ENCODE measurements at regions not wholly inside any gene's neighbourhood (a gene's known extent, or its start where the extent isn't known, plus 50 kb on each side); places are given as distances from the start of the nearest gene placed in this dataset.
"Not testable (repeated sequence)": the region's sequence is repeated elsewhere in the genome, so short reads cannot be mapped to it uniquely, and the experiment has no call there.

GRCh38 chr2:224185023-224185601 lies 146.0 kb upstream of the SERPINE2 start:
- H3K4me3 Mint-ChIP-seq, result no peak overlapping the region
- H3K36me3 Mint-ChIP-seq (ENCODE audit: low read depth), result no peaks in the 10 kb centered on the region
- ATAC-seq (replicated peaks), result no peak
- no peaks in the 10 kb centered on the region for H3K9me3 Mint-ChIP-seq
- H3K27ac Mint-ChIP-seq, result no peak overlapping the region
- H3K4me1 Mint-ChIP-seq, result no peaks in the 10 kb centered on the region
- H3K27me3 Mint-ChIP-seq, result peaks cover 9% of the 10 kb centered on the region

- no peaks in the 10 kb centered on the region for H3K4me1 Mint-ChIP-seq
- no peaks in the 10 kb centered on the region for H3K36me3 Mint-ChIP-seq (ENCODE audit: low read depth)
- peaks cover 6% of the 10 kb centered on the region for H3K27me3 Mint-ChIP-seq
- no peak overlapping the region for H3K4me3 Mint-ChIP-seq
- H3K27ac Mint-ChIP-seq, result no peak overlapping the region
- ATAC-seq (replicated peaks), result no peak
- H3K9me3 Mint-ChIP-seq, result no peaks in the 10 kb centered on the region
Measured at GRCh38 chr2:224183086-224183485, 144.0 kb upstream of the SERPINE2 start.

GRCh38 chr2:224182498-224182897 lies 143.4 kb upstream of the SERPINE2 start:
- ATAC-seq (replicated peaks), result no peak
- H3K27me3 Mint-ChIP-seq, result peaks cover 6% of the 10 kb centered on the region
- H3K27ac Mint-ChIP-seq, result no peak overlapping the region
- H3K4me3 Mint-ChIP-seq, result no peak overlapping the region
- H3K9me3 Mint-ChIP-seq, result no peaks in the 10 kb centered on the region
- H3K4me1 Mint-ChIP-seq, result no peaks in the 10 kb centered on the region
- H3K36me3 Mint-ChIP-seq (ENCODE audit: low read depth), result no peaks in the 10 kb centered on the region

GRCh38 chr2:224181534-224182155 lies 142.6 kb upstream of the SERPINE2 start:
- Mint-ChIP-seq H3K9me3 (no peaks in the 10 kb centered on the region), H3K4me3 (no peak overlapping the region), H3K27me3 (peaks cover 11% of the 10 kb centered on the region), H3K4me1 (no peaks in the 10 kb centered on the region), H3K27ac (no peak overlapping the region), H3K36me3 (ENCODE audit: low read depth) (no peaks in the 10 kb centered on the region)
- ATAC-seq (replicated peaks), result no peak

- Mint-ChIP-seq H3K9me3 (no peaks in the 10 kb centered on the region), H3K27me3 (peaks cover 9% of the 10 kb centered on the region), H3K27ac (no peak overlapping the region), H3K36me3 (ENCODE audit: low read depth) (no peaks in the 10 kb centered on the region), H3K4me3 (no peak overlapping the region), H3K4me1 (no peaks in the 10 kb centered on the region)
- no peak for ATAC-seq (replicated peaks)
Measured at GRCh38 chr2:224180810-224181209, 141.7 kb upstream of the SERPINE2 start.

- Mint-ChIP-seq H3K4me3 (no peak overlapping the region), H3K4me1 (no peaks in the 10 kb centered on the region), H3K9me3 (no peaks in the 10 kb centered on the region), H3K36me3 (ENCODE audit: low read depth) (no peaks in the 10 kb centered on the region), H3K27ac (no peak overlapping the region), H3K27me3 (peaks cover 18% of the 10 kb centered on the region)
- ATAC-seq (replicated peaks), result no peak
Measured at GRCh38 chr2:224178056-224178455, 139.0 kb upstream of the SERPINE2 start.

- H3K27ac Mint-ChIP-seq, result no peak overlapping the region
- H3K27me3 Mint-ChIP-seq, result peaks cover 17% of the 10 kb centered on the region
- no peak overlapping the region for H3K4me3 Mint-ChIP-seq
- no peaks in the 10 kb centered on the region for H3K4me1 Mint-ChIP-seq
- no peak for ATAC-seq (replicated peaks)
- no peaks in the 10 kb centered on the region for H3K36me3 Mint-ChIP-seq (ENCODE audit: low read depth)
- no peaks in the 10 kb centered on the region for H3K9me3 Mint-ChIP-seq
Measured at GRCh38 chr2:224175538-224175937, 136.5 kb upstream of the SERPINE2 start.

GRCh38 chr2:224174990-224175389 lies 135.9 kb upstream of the SERPINE2 start:
- peaks cover 17% of the 10 kb centered on the region for H3K27me3 Mint-ChIP-seq
- no peaks in the 10 kb centered on the region for H3K9me3 Mint-ChIP-seq
- H3K4me1 Mint-ChIP-seq, result no peaks in the 10 kb centered on the region
- no peak overlapping the region for H3K4me3 Mint-ChIP-seq
- H3K27ac Mint-ChIP-seq, result no peak overlapping the region
- H3K36me3 Mint-ChIP-seq (ENCODE audit: low read depth), result no peaks in the 10 kb centered on the region
- ATAC-seq (replicated peaks), result no peak

- H3K36me3 Mint-ChIP-seq (ENCODE audit: low read depth), result no peaks in the 10 kb centered on the region
- H3K4me1 Mint-ChIP-seq, result no peaks in the 10 kb centered on the region
- H3K9me3 Mint-ChIP-seq, result no peaks in the 10 kb centered on the region
- no peak for ATAC-seq (replicated peaks)
- H3K4me3 Mint-ChIP-seq, result no peak overlapping the region
- H3K27me3 Mint-ChIP-seq, result peaks cover 20% of the 10 kb centered on the region
- no peak overlapping the region for H3K27ac Mint-ChIP-seq
Measured at GRCh38 chr2:224174521-224174920, 135.4 kb upstream of the SERPINE2 start.

- H3K4me1 Mint-ChIP-seq, result no peaks in the 10 kb centered on the region
- no peaks in the 10 kb centered on the region for H3K36me3 Mint-ChIP-seq (ENCODE audit: low read depth)
- H3K4me3 Mint-ChIP-seq, result no peak overlapping the region
- ATAC-seq (replicated peaks), result no peak
- no peaks in the 10 kb centered on the region for H3K9me3 Mint-ChIP-seq
- H3K27me3 Mint-ChIP-seq, result peaks cover 20% of the 10 kb centered on the region
- no peak overlapping the region for H3K27ac Mint-ChIP-seq
Measured at GRCh38 chr2:224173933-224174332, 134.8 kb upstream of the SERPINE2 start.

- H3K27me3 Mint-ChIP-seq, result peaks cover 20% of the 10 kb centered on the region
Measured at GRCh38 chr2:224173210-224173609, 134.1 kb upstream of the SERPINE2 start.

GRCh38 chr2:224171226-224171625 lies 132.1 kb upstream of the SERPINE2 start:
- Mint-ChIP-seq H3K27ac (no peak overlapping the region), H3K36me3 (ENCODE audit: low read depth) (no peaks in the 10 kb centered on the region), H3K4me1 (no peaks in the 10 kb centered on the region), H3K27me3 (peaks cover 14% of the 10 kb centered on the region), H3K4me3 (no peak overlapping the region), H3K9me3 (no peaks in the 10 kb centered on the region)
- ATAC-seq (replicated peaks), result no peak

More at GRCh38 chr2:224173210-224173609, 134.1 kb upstream of the SERPINE2 start:
- Mint-ChIP-seq H3K36me3 (ENCODE audit: low read depth) (no peaks in the 10 kb centered on the region), H3K9me3 (no peaks in the 10 kb centered on the region), H3K4me1 (no peaks in the 10 kb centered on the region), H3K27ac (no peak overlapping the region), H3K4me3 (no peak overlapping the region)
- no peak for ATAC-seq (replicated peaks)

GRCh38 chr2:224169847-224170246 lies 130.8 kb upstream of the SERPINE2 start:
- H3K4me3 Mint-ChIP-seq, result no peak overlapping the region
- ATAC-seq (replicated peaks), result no peak
- no peaks in the 10 kb centered on the region for H3K36me3 Mint-ChIP-seq (ENCODE audit: low read depth)
- H3K9me3 Mint-ChIP-seq, result no peaks in the 10 kb centered on the region
- peaks cover 16% of the 10 kb centered on the region for H3K27me3 Mint-ChIP-seq
- no peak overlapping the region for H3K27ac Mint-ChIP-seq
- H3K4me1 Mint-ChIP-seq, result no peaks in the 10 kb centered on the region

GRCh38 chr2:224167781-224168180 lies 128.7 kb upstream of the SERPINE2 start:
- H3K9me3 Mint-ChIP-seq, H3K4me3 Mint-ChIP-seq: not testable (repeated sequence)

GRCh38 chr2:224166654-224167053 lies 127.6 kb upstream of the SERPINE2 start:
- Mint-ChIP-seq H3K4me3 (no peak overlapping the region), H3K27me3 (peaks cover 20% of the 10 kb centered on the region), H3K9me3 (no peaks in the 10 kb centered on the region), H3K27ac (no peak overlapping the region), H3K4me1 (no peaks in the 10 kb centered on the region), H3K36me3 (ENCODE audit: low read depth) (no peaks in the 10 kb centered on the region)
- no peak for ATAC-seq (replicated peaks)

More at GRCh38 chr2:224167781-224168180, 128.7 kb upstream of the SERPINE2 start:
- ATAC-seq (replicated peaks); H3K27ac Mint-ChIP-seq; H3K4me1 Mint-ChIP-seq; H3K36me3 Mint-ChIP-seq (ENCODE audit: low read depth): not testable (repeated sequence)
- H3K27me3 Mint-ChIP-seq, result peaks cover 23% of the 10 kb centered on the region

Data from activated T-helper 17 cell treated with anti-CD3 and anti-CD28 coated beads, Interleukin-2, amount 50 U/mL, for 72 hours (primary cell).